ENCODE measurements at regions not wholly inside any gene's neighbourhood (a gene's known extent, or its start where the extent isn't known, plus 50 kb on each side); places are given as distances from the start of the nearest gene placed in this dataset.
"Not testable (repeated sequence)": the region's sequence is repeated elsewhere in the genome, so short reads cannot be mapped to it uniquely, and the experiment has no call there.

- DNase-seq = no peak
Observed at GRCh38 chr6:5896476-5897200, 110.1 kb downstream of the NRN1 start.

- DNase-seq = no peak
Observed at GRCh38 chr6:5894357-5894756, 112.4 kb downstream of the NRN1 start.

- no peak for DNase-seq
Observed at GRCh38 chr6:5893295-5893694, 113.4 kb downstream of the NRN1 start.

GRCh38 chr6:5892669-5893068 is 114.1 kb downstream of the NRN1 start:
- no peak for DNase-seq

GRCh38 chr6:5878792-5879191 is 127.9 kb downstream of the NRN1 start:
- DNase-seq = no peak

- no peak for DNase-seq
Observed at GRCh38 chr6:5876076-5876475, 130.6 kb downstream of the NRN1 start.

GRCh38 chr6:5873976-5874375 is 132.7 kb downstream of the NRN1 start:
- DNase-seq = not testable (repeated sequence)

GRCh38 chr6:5871296-5871695 is 135.4 kb downstream of the NRN1 start:
- peak; percentile 42 for DNase-seq

- DNase-seq = no peak
Observed at GRCh38 chr6:5869676-5870075, 137.0 kb downstream of the NRN1 start.

GRCh38 chr6:5869261-5869660 is 137.5 kb downstream of the NRN1 start:
- no peak for DNase-seq

- DNase-seq = peak; percentile 4
Observed at GRCh38 chr6:5866547-5867051, 140.1 kb downstream of the NRN1 start.

GRCh38 chr6:5865506-5866031 is 141.2 kb downstream of the NRN1 start:
- DNase-seq = no peak

- no peak for DNase-seq
Observed at GRCh38 chr6:5860849-5861248, 145.9 kb downstream of the NRN1 start.

- DNase-seq = no peak
Observed at GRCh38 chr6:5855787-5856470, 150.8 kb downstream of the NRN1 start.

- DNase-seq = no peak
Observed at GRCh38 chr6:5854899-5855298, 151.8 kb downstream of the NRN1 start.

- DNase-seq = peak; percentile 71
Observed at GRCh38 chr6:5851261-5851757, 155.4 kb downstream of the NRN1 start.

GRCh38 chr6:5850848-5851255 is 155.9 kb downstream of the NRN1 start:
- no peak for DNase-seq

GRCh38 chr6:5846889-5847288 is 159.8 kb downstream of the NRN1 start:
- DNase-seq = peak; percentile 11

- no peak for DNase-seq
Observed at GRCh38 chr6:5846335-5846734, 160.4 kb downstream of the NRN1 start.

GRCh38 chr6:5843078-5843477 is 163.6 kb downstream of the NRN1 start:
- DNase-seq = no peak

- no peak for DNase-seq
Observed at GRCh38 chr6:5840734-5841390, 165.9 kb downstream of the NRN1 start.

- DNase-seq = no peak
Observed at GRCh38 chr6:5838656-5839396, 167.9 kb downstream of the NRN1 start.

GRCh38 chr6:5837323-5837722 is 169.4 kb downstream of the NRN1 start:
- DNase-seq = no peak

Data from activated CD4-positive, alpha-beta T cell treated with anti-CD3 and anti-CD28 coated beads, Interleukin-2, Interleukin-6, amounts not matched to agents 100 ng/mL and 50 ng/mL, durations not matched to agents 16 hours and 8 hours (primary cell).